Activated CD8-positive, alpha-beta T cell treated with anti-CD3 and anti-CD28 coated beads for 36 hours (primary cell): ENCODE measurements at regions not wholly inside any gene's neighbourhood (a gene's known extent, or its start where the extent isn't known, plus 50 kb on each side); places are given as distances from the start of the nearest gene placed in this dataset.

Experiments
- ATAC-seq: fragments of 200-7000 bp; cut with Tn5 transposase; one replicate; pipeline ENCODE4 v1.10.0; 2021; ENCODE audit warnings: mild to moderate bottlenecking, moderate library complexity
- CTCF ChIA-PET: fragments of 350-600 bp; sonication (Branson Sonifier 250); formaldehyde crosslinking; loops from one replicate; lab custom pipeline; 2021; ENCODE audit warnings: antibody characterized with exemption; lab: Charles Lee
- POLR2A ChIA-PET: fragments of 350-600 bp; sonication (Branson Sonifier 250); formaldehyde crosslinking; loops from one replicate; lab custom pipeline; 2021; ENCODE audit warnings: antibody characterized with exemption; lab: Charles Lee
- DNase-seq: peaks from one replicate; pipeline ENCODE4 v3.0.0-alpha.2; 2020
- H3K27ac Mint-ChIP-seq: one replicate; pipeline ENCODE4 v1.8.0; 2021; ENCODE audit warnings: mild to moderate bottlenecking, mixed read lengths
- H3K27me3 Mint-ChIP-seq: one replicate; pipeline ENCODE4 v1.8.0; 2021; ENCODE audit warnings: mixed read lengths
- H3K36me3 Mint-ChIP-seq: one replicate; pipeline ENCODE4 v1.8.0; 2021; ENCODE audit warnings: low read depth, mixed read lengths
- H3K4me1 Mint-ChIP-seq: one replicate; pipeline ENCODE4 v1.8.0; 2021; ENCODE audit warnings: low read depth, mixed read lengths
- H3K4me3 Mint-ChIP-seq: one replicate; pipeline ENCODE4 v1.8.0; 2021; ENCODE audit warnings: mild to moderate bottlenecking, moderate library complexity, mixed read lengths
- H3K9me3 Mint-ChIP-seq: one replicate; pipeline ENCODE4 v1.8.0; 2021; ENCODE audit warnings: mixed read lengths
- CTCF ChIP-seq: fragments of 200-600 bp; IDR thresholded peaks from one replicate; pipeline ENCODE4 v1.8.0; 2022; ENCODE audit warnings: antibody characterized with exemption, mild to moderate bottlenecking
- intact Hi-C: fragments of 100-400 bp; cut with micrococcal nuclease; formaldehyde crosslinking; loops from one replicate; pipeline ENCODE4 v1.10.0; 2022

GRCh38 chr13:97057176-97057575 is 62.9 kb upstream of the OXGR1 start:
- DNase-seq (no peak), ATAC-seq (no peak)
- POLR2A ChIA-PET: no interaction called here
- H3K9me3 Mint-ChIP-seq: peaks cover under 1% of the 10 kb centered on the region
- H3K4me1 Mint-ChIP-seq: no peaks in the 10 kb centered on the region
- H3K36me3 Mint-ChIP-seq: no peaks in the 10 kb centered on the region
- CTCF ChIA-PET: no interaction called here
- H3K4me3 Mint-ChIP-seq: no peak overlapping the region
- intact Hi-C loops: no loop called here
- H3K27ac Mint-ChIP-seq: no peak overlapping the region
- peaks cover 24% of the 10 kb centered on the region for H3K27me3 Mint-ChIP-seq
- TF ChIP-seq CTCF: no peak

- DNase-seq (no peak), ATAC-seq (no peak)
- H3K4me1 Mint-ChIP-seq: no peaks in the 10 kb centered on the region
- H3K36me3 Mint-ChIP-seq: no peaks in the 10 kb centered on the region
- CTCF ChIA-PET: no interaction called here
- H3K27ac Mint-ChIP-seq: no peak overlapping the region
- no peak overlapping the region for H3K4me3 Mint-ChIP-seq
- H3K9me3 Mint-ChIP-seq: no peaks in the 10 kb centered on the region
- intact Hi-C loops: no loop called here
- POLR2A ChIA-PET: no interaction called here
- H3K27me3 Mint-ChIP-seq: peaks cover 26% of the 10 kb centered on the region
- no peak for TF ChIP-seq CTCF
These were observed 64.1 kb upstream of the OXGR1 start for GRCh38 chr13:97058391-97058790.

- H3K27ac Mint-ChIP-seq: no peak overlapping the region
- DNase-seq: no peak
- intact Hi-C loops: no loop called here
- ChIA-PET CTCF (no interaction called here), POLR2A (no interaction called here)
- H3K4me1 Mint-ChIP-seq: no peaks in the 10 kb centered on the region
- H3K27me3 Mint-ChIP-seq: peaks cover 28% of the 10 kb centered on the region
- no peaks in the 10 kb centered on the region for H3K9me3 Mint-ChIP-seq
- no peak for ATAC-seq
- H3K4me3 Mint-ChIP-seq: no peak overlapping the region
- TF ChIP-seq CTCF: no peak
- H3K36me3 Mint-ChIP-seq: no peaks in the 10 kb centered on the region
These were observed 64.7 kb upstream of the OXGR1 start for GRCh38 chr13:97058926-97059325.

- H3K36me3 Mint-ChIP-seq: no peaks in the 10 kb centered on the region
- DNase-seq (no peak), ATAC-seq (no peak)
- no peak for TF ChIP-seq CTCF
- H3K27ac Mint-ChIP-seq: no peak overlapping the region
- ChIA-PET CTCF (no interaction called here), POLR2A (interaction anchor here (0.5 kb wide), 1 partner anchor 83 kb away, joined by 3 read pairs; no protein-coding TSS in a partner anchor)
- no peaks in the 10 kb centered on the region for H3K4me1 Mint-ChIP-seq
- H3K9me3 Mint-ChIP-seq: no peaks in the 10 kb centered on the region
- peaks cover 23% of the 10 kb centered on the region for H3K27me3 Mint-ChIP-seq
- H3K4me3 Mint-ChIP-seq: no peak overlapping the region
- intact Hi-C loops: no loop called here
These were observed 73.0 kb upstream of the OXGR1 start for GRCh38 chr13:97067017-97067895.

- Mint-ChIP-seq H3K36me3 (no peaks in the 10 kb centered on the region), H3K27me3 (peaks cover 18% of the 10 kb centered on the region), H3K9me3 (no peaks in the 10 kb centered on the region), H3K27ac (no peak overlapping the region), H3K4me3 (no peak overlapping the region), H3K4me1 (no peaks in the 10 kb centered on the region)
- intact Hi-C loops: no loop called here
- no peak for TF ChIP-seq CTCF
- POLR2A ChIA-PET: no interaction called here
- no peak for DNase-seq
- no peak for ATAC-seq
- CTCF ChIA-PET: no interaction called here
These were observed 73.9 kb upstream of the OXGR1 start for GRCh38 chr13:97068151-97068550.
